HepG2 (cell line): ENCODE measurements at regions not wholly inside any gene's neighbourhood (a gene's known extent, or its start where the extent isn't known, plus 50 kb on each side); places are given as distances from the start of the nearest gene placed in this dataset.
A peak's percentile ranks its signal among the peaks of the same experiment; 100 is the strongest.

Source experiments
- AHDC1 ChIP-seq: sonication (generic); formaldehyde crosslinking; IDR thresholded peaks from 2 replicates; pipeline ENCODE4 v1.5.1; 2020; ENCODE audit warnings: mild to moderate bottlenecking, missing genetic modification reagents, borderline replicate concordance
- KDM1A ChIP-seq: IDR thresholded peaks from 2 replicates; pipeline ENCODE4 v1.6.1; 2016; ENCODE audit warnings: missing compliant biosample characterization
- MIER2 ChIP-seq: IDR thresholded peaks from 2 replicates; pipeline ENCODE4 v1.6.1; 2016; ENCODE audit warnings: missing biosample characterization, missing genetic modification reagents
- NFE2L1 ChIP-seq: sonication (generic); formaldehyde crosslinking; IDR thresholded peaks from 2 replicates; pipeline ENCODE4 v1.4.0; 2020; ENCODE audit warnings: missing genetic modification reagents, mild to moderate bottlenecking, borderline replicate concordance
- NFKBIZ ChIP-seq: IDR thresholded peaks from 2 replicates; pipeline ENCODE4 v1.6.1; 2018; ENCODE audit warnings: missing genetic modification reagents, missing compliant biosample characterization
- POLR2G ChIP-seq: fragments of 200-400 bp; formaldehyde crosslinking; IDR thresholded peaks from 2 replicates; pipeline ENCODE4 v1.6.1; 2018; ENCODE audit warnings: mild to moderate bottlenecking, low read depth, low read length, moderate library complexity
- SKI ChIP-seq: fragments of 450-650 bp; IDR thresholded peaks from one replicate; pipeline ENCODE4 v1.6.1; 2018; ENCODE audit warnings: mild to moderate bottlenecking; ENCODE audit not compliant: partially characterized antibody
- SRSF1 ChIP-seq: fragments of 200-400 bp; formaldehyde crosslinking; optimal IDR thresholded peaks from 2 replicates; pipeline ENCODE3; 2017; ENCODE audit warnings: mild to moderate bottlenecking, low read depth, low read length, moderate library complexity
- TEF ChIP-seq: sonication (generic); formaldehyde crosslinking; IDR thresholded peaks from 2 replicates; pipeline ENCODE4 v1.5.0; 2020; ENCODE audit warnings: missing genetic modification reagents
- THYN1 ChIP-seq: sonication (generic); formaldehyde crosslinking; IDR thresholded peaks from 2 replicates; pipeline ENCODE4 v1.8.1; 2023; ENCODE audit warnings: low read depth, mild to moderate bottlenecking, moderate library complexity, missing genetic modification reagents, borderline replicate concordance
- TSC22D2 ChIP-seq: sonication (generic); formaldehyde crosslinking; IDR thresholded peaks from 2 replicates; pipeline ENCODE4 v1.5.1; 2020; ENCODE audit warnings: missing genetic modification reagents, mild to moderate bottlenecking, borderline replicate concordance
- ZBTB39 ChIP-seq: sonication (generic); formaldehyde crosslinking; IDR thresholded peaks from 2 replicates; pipeline ENCODE4 v1.5.0; 2020; ENCODE audit warnings: missing genetic modification reagents
- ZMYM4 ChIP-seq: sonication (generic); formaldehyde crosslinking; IDR thresholded peaks from 2 replicates; pipeline ENCODE4 v1.8.1; 2023; ENCODE audit warnings: mild to moderate bottlenecking, missing genetic modification reagents
- ZNF468 ChIP-seq: sonication (generic); formaldehyde crosslinking; IDR thresholded peaks from 2 replicates; pipeline ENCODE4 v1.8.0; 2022; ENCODE audit warnings: mild to moderate bottlenecking, moderate library complexity, missing genetic modification reagents
- ZNF563 ChIP-seq: sonication (generic); formaldehyde crosslinking; IDR thresholded peaks from 2 replicates; pipeline ENCODE4 v1.8.0; 2022; ENCODE audit warnings: mild to moderate bottlenecking, moderate library complexity, missing genetic modification reagents
- ZNF570 ChIP-seq: sonication (generic); formaldehyde crosslinking; IDR thresholded peaks from 2 replicates; pipeline ENCODE4 v1.4.0; 2020; ENCODE audit warnings: mild to moderate bottlenecking, missing genetic modification reagents, borderline replicate concordance
- ZNF784 ChIP-seq: sonication (generic); formaldehyde crosslinking; IDR thresholded peaks from 2 replicates; pipeline ENCODE4 v1.5.1; 2020; ENCODE audit warnings: missing genetic modification reagents, mild to moderate bottlenecking, borderline replicate concordance
- ZSCAN9 ChIP-seq: IDR thresholded peaks from 2 replicates; pipeline ENCODE4 v1.6.1; 2016; ENCODE audit warnings: borderline replicate concordance

GRCh38 chr17:72422505-72423285 is 301.9 kb downstream of the SOX9 start (continued):
- TF ChIP-seq AHDC1 (CRISPR knock-in tag) (peak; percentile 77; the same call in 1 of the 2 replicates), ZMYM4 (peak; percentile 74; the same call in 1 of the 2 replicates), ZSCAN9 (CRISPR knock-in tag) (peak; percentile 77; the same call in 1 of the 2 replicates), THYN1 (CRISPR knock-in tag) (no peak), ZBTB39 (no peak), NFE2L1 (CRISPR knock-in tag) (no peak; the same call in 1 of the 2 replicates), SKI (peak; percentile 89), ZNF570 (CRISPR knock-in tag) (no peak), POLR2G (peak; percentile 78), TSC22D2 (CRISPR knock-in tag) (no peak), KDM1A (CRISPR knock-in tag) (peak; percentile 78; the same call in 1 of the 2 replicates), ZNF563 (CRISPR knock-in tag) (peak; percentile 58; the same call in 1 of the 2 replicates), ZNF468 (CRISPR knock-in tag) (no peak), MIER2 (no peak; the same call in 1 of the 2 replicates), SRSF1 (no peak), ZNF784 (no peak), TEF (CRISPR knock-in tag) (no peak), NFKBIZ (CRISPR knock-in tag) (peak; percentile 74; the same call in 1 of the 2 replicates)
